Esophagus squamous epithelium (tissue), 4 donors: ENCODE measurements at regions not wholly inside any gene's neighbourhood (a gene's known extent, or its start where the extent isn't known, plus 50 kb on each side); places are given as distances from the start of the nearest gene placed in this dataset.

Source experiments
- POLR2A ChIP-seq, 4 donors: fragments of 450-650 bp; IDR thresholded peaks; one replicate each; pipeline ENCODE4 v1.6.1; 2017; ENCODE audit warnings: antibody characterized with exemption in 4 of 4, mild to moderate bottlenecking in 4 of 4, moderate library complexity in 3 of 4
- TF ChIP-seq, protein P1 (sequence below), 6 experiments: fragments of 450-650 bp in 4 of 6; fragments of 200-600 bp in 2 of 6; sonication (generic) in 2 of 6; IDR thresholded peaks; one replicate each; pipeline ENCODE4 v1.5.1; 2016 to 2019; ENCODE audit warnings: antibody characterized with exemption in 6 of 6, mild to moderate bottlenecking in 4 of 6, moderate library complexity in 4 of 6

DNA sequence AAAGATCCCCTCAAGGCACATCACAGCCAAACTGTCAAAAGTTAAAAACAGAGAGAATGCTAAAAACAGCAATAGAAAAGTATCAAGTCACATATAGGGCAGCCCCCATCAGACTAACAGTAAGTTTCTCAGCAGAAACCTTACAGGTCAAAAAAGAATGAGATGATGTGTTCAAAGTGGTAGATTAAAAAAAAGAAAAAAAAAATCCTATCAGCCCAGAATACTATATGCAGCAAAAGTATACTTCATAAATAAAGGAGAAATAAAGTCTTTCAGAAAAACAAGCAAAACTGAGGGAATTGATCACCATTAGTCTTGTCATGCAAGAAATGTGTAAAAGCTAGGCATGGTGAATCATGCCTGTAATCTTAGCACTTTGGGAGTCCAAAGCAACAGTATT, 99.9 kb upstream of the RAD23B start:
- TF ChIP-seq, protein P1, sequence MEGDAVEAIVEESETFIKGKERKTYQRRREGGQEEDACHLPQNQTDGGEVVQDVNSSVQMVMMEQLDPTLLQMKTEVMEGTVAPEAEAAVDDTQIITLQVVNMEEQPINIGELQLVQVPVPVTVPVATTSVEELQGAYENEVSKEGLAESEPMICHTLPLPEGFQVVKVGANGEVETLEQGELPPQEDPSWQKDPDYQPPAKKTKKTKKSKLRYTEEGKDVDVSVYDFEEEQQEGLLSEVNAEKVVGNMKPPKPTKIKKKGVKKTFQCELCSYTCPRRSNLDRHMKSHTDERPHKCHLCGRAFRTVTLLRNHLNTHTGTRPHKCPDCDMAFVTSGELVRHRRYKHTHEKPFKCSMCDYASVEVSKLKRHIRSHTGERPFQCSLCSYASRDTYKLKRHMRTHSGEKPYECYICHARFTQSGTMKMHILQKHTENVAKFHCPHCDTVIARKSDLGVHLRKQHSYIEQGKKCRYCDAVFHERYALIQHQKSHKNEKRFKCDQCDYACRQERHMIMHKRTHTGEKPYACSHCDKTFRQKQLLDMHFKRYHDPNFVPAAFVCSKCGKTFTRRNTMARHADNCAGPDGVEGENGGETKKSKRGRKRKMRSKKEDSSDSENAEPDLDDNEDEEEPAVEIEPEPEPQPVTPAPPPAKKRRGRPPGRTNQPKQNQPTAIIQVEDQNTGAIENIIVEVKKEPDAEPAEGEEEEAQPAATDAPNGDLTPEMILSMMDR (IDR thresholded peaks at IDR 0.05) = no peak
- no peak for TF ChIP-seq POLR2A (IDR thresholded peaks at IDR 0.05)
